Left ventricle myocardium inferior (tissue), 1 donor: ENCODE measurements at regions not wholly inside any gene's neighbourhood (a gene's known extent, or its start where the extent isn't known, plus 50 kb on each side); places are given as distances from the start of the nearest gene placed in this dataset.

Source experiments
- DNase-seq: peaks from one replicate; pipeline ENCODE4 v3.0.0-alpha.2; 2020
- H3K27ac ChIP-seq: fragments of 200-600 bp; replicated peaks from 2 replicates; pipeline ENCODE4 v1.8.0; 2021
- H3K27me3 ChIP-seq: fragments of 200-600 bp; 2 replicates; pipeline ENCODE4 v1.8.0; 2021; ENCODE audit warnings: low read depth
- H3K36me3 ChIP-seq: fragments of 200-600 bp; 2 replicates; pipeline ENCODE4 v1.8.0; 2021
- H3K4me1 ChIP-seq: fragments of 200-600 bp; 2 replicates; pipeline ENCODE4 v1.8.0; 2021
- H3K4me3 ChIP-seq: fragments of 200-600 bp; 2 replicates; pipeline ENCODE4 v1.8.0; 2021; ENCODE audit warnings: mild to moderate bottlenecking, moderate library complexity
- H3K9me3 ChIP-seq: fragments of 200-600 bp; replicated peaks from 2 replicates; pipeline ENCODE4 v1.8.0; 2021
- CTCF ChIP-seq: fragments of 200-600 bp; IDR thresholded peaks from 2 replicates; pipeline ENCODE4 v1.8.0; 2021; ENCODE audit warnings: antibody characterized with exemption, mild to moderate bottlenecking, borderline replicate concordance
- intact Hi-C: fragments of 100-400 bp; cut with micrococcal nuclease; formaldehyde crosslinking; loops from one replicate; pipeline ENCODE4 v1.11.0; 2022
- donor health status: DM: no; HTN: yes; CAD: no; lungs with severe emphysema.

GRCh38 chr1:229056046-229056445 lies 214.9 kb upstream of the RAB4A start:
- H3K27me3 ChIP-seq: no peaks in the 10 kb centered on the region
- no peaks in the 10 kb centered on the region for H3K36me3 ChIP-seq
- TF ChIP-seq CTCF: no peak
- peaks cover 27% of the 10 kb centered on the region for H3K4me1 ChIP-seq
- no peak for DNase-seq
- peaks cover 9% of the 10 kb centered on the region for H3K9me3 ChIP-seq
- H3K4me3 ChIP-seq: no peak overlapping the region
- H3K27ac ChIP-seq: no peak overlapping the region
- intact Hi-C loops: no loop called here

- peaks cover 43% of the 10 kb centered on the region for H3K4me1 ChIP-seq
- H3K4me3 ChIP-seq: no peak overlapping the region
- H3K27me3 ChIP-seq: no peaks in the 10 kb centered on the region
- TF ChIP-seq CTCF: no peak
- no peaks in the 10 kb centered on the region for H3K36me3 ChIP-seq
- peak overlapping the region; percentile 54 for H3K27ac ChIP-seq
- DNase-seq: no peak
- H3K9me3 ChIP-seq: no peaks in the 10 kb centered on the region
- intact Hi-C loops: no loop called here
These were observed 212.8 kb upstream of the RAB4A start for GRCh38 chr1:229058111-229058561.

GRCh38 chr1:229058729-229059128 lies 212.2 kb upstream of the RAB4A start:
- no peak overlapping the region for H3K4me3 ChIP-seq
- intact Hi-C loops: no loop called here
- no peak for DNase-seq
- H3K27ac ChIP-seq: peak overlapping the region; percentile 54
- no peaks in the 10 kb centered on the region for H3K27me3 ChIP-seq
- H3K9me3 ChIP-seq: no peaks in the 10 kb centered on the region
- H3K4me1 ChIP-seq: peaks cover 48% of the 10 kb centered on the region
- no peaks in the 10 kb centered on the region for H3K36me3 ChIP-seq
- TF ChIP-seq CTCF: no peak

GRCh38 chr1:229059671-229060539 lies 211.0 kb upstream of the RAB4A start:
- Histone ChIP-seq H3K9me3 (no peaks in the 10 kb centered on the region), H3K27me3 (no peaks in the 10 kb centered on the region), H3K4me3 (no peak overlapping the region), H3K27ac (peak overlapping the region; percentile 54), H3K36me3 (no peaks in the 10 kb centered on the region), H3K4me1 (peaks cover 58% of the 10 kb centered on the region)
- DNase-seq: peak; percentile 48
- intact Hi-C loops: no loop called here
- no peak for TF ChIP-seq CTCF

- no peaks in the 10 kb centered on the region for H3K9me3 ChIP-seq
- no peaks in the 10 kb centered on the region for H3K36me3 ChIP-seq
- no peak for TF ChIP-seq CTCF
- peak; percentile 68 for DNase-seq
- intact Hi-C loops: no loop called here
- H3K27ac ChIP-seq: no peak overlapping the region
- no peaks in the 10 kb centered on the region for H3K27me3 ChIP-seq
- H3K4me1 ChIP-seq: peaks cover 58% of the 10 kb centered on the region
- no peak overlapping the region for H3K4me3 ChIP-seq
These were observed 208.8 kb upstream of the RAB4A start for GRCh38 chr1:229062135-229062534.
